Right lobe of liver (tissue), 6 donors: ENCODE measurements at regions not wholly inside any gene's neighbourhood (a gene's known extent, or its start where the extent isn't known, plus 50 kb on each side); places are given as distances from the start of the nearest gene placed in this dataset.

Source experiments
- ATAC-seq, 4 donors: fragments of 200-7000 bp; cut with Tn5 transposase; one replicate each; pipeline ENCODE4 v1.9.1; 2020; ENCODE audit warnings: mild to moderate bottlenecking in 4 of 4, moderate library complexity in 4 of 4
- DNase-seq, 3 donors: peaks; one replicate each; pipeline ENCODE4 v3.0.0-alpha.2; 2020
- H3K27ac ChIP-seq, 3 donors: fragments of 200-600 bp; one replicate each; pipeline ENCODE4 v1.8.0; 2022
- H3K27me3 ChIP-seq, 2 donors: fragments of 200-600 bp; one replicate each; pipeline ENCODE4 v1.8.0; 2022
- H3K36me3 ChIP-seq, 4 donors: fragments of 200-600 bp; sonication (generic) in 1 of 4; one replicate each; pipeline versions ENCODE4 v1.5.1 to v1.8.0; 2017 to 2022; ENCODE audit warnings: control low read depth in 1 of 4
- H3K4me1 ChIP-seq, 4 donors: fragments of 200-600 bp; sonication (generic) in 1 of 4; one replicate each; pipeline versions ENCODE4 v1.5.1 to v1.8.0; 2017 to 2022; ENCODE audit warnings: control low read depth in 1 of 4
- H3K4me3 ChIP-seq, 3 donors: fragments of 200-600 bp; one replicate each; pipeline ENCODE4 v1.8.0; 2022
- H3K9me3 ChIP-seq, 4 donors: fragments of 200-600 bp; sonication (generic) in 1 of 4; one replicate each; pipeline versions ENCODE4 v1.5.1 to v1.8.0; 2017 to 2022; ENCODE audit warnings: control low read depth in 1 of 4
- POLR2A ChIP-seq: fragments of 450-650 bp; IDR thresholded peaks from one replicate; pipeline ENCODE4 v1.6.1; 2017; ENCODE audit warnings: antibody characterized with exemption, mild to moderate bottlenecking
- WGBS: methylation state at CpG from one replicate; pipeline ENCODE4 v1.1.6; 2018; ENCODE audit warnings: low coverage, low lambda C conversion rate; ENCODE audit not compliant: insufficient coverage; ENCODE audit errors: missing lambda C conversion rate; 5-methylcytosine and 5-hydroxymethylcytosine counted together
- intact Hi-C, 2 donors: fragments of 100-400 bp; cut with DNase I; formaldehyde crosslinking; loops; one replicate each; pipeline versions ENCODE4 v1.11.2 to v1.14.1; 2022
- TF ChIP-seq, protein P1 (sequence below), 4 donors: fragments of 200-600 bp in 3 of 4; fragments of 450-650 bp in 1 of 4; IDR thresholded peaks; one replicate each; pipeline versions ENCODE4 v1.5.1 to v1.8.0; 2016 to 2022; ENCODE audit warnings: antibody characterized with exemption in 4 of 4, mild to moderate bottlenecking in 2 of 4
- donor health status: DM: no; HTN: yes; CAD: no.
- donor health status: DM: no; HTN: no; CAD: no.
- donor health status: DM: no; HTN: no; CAD: no.
- donor health status: DM: no; HTN: yes; CAD: no.
- donor health status: DM: no; HTN: yes; CAD: no.

DNA sequence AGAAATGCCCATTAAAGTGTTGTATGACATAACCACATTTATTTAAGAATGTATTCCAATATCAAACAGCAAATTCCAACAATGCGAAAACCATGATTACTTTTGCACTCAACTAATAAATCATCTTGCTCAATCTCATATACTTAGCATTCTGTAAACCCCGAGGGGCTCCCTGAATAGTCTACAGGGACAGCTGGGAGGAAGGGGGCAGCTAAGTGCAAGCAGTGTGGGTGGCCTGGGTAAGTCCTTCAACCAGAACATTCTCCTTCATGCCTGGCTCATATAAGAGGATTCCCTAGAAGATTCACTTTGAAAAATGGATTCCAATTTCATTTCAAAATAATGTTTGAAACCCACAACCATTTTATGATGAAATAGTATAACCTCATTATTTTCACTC, 355.5 kb downstream of the CDC14C start:
- no peaks in the 10 kb centered on the region for H3K27me3 ChIP-seq
- DNase-seq, result no peak
- WGBS, result 45% methylated on average over 2 of the region's 2 CpGs

DNA sequence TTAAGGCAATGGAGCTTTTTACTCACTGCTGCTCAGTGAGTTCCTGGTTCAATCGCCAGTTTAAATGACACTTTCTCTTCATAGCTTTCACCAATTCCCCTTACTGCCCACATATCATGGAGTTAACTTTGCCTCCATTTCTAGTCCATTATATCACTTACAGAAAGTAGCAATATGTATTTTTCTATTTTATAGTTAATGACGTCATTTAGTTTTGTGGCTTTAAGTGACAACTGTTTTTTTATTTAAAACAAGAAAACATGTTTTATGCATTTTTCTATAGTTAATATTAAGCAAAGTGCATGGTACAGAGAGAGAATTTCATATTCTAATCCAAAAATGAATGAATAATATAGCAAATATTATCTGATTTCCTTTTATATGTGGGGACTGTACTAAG, 363.3 kb downstream of the CDC14C start:
- H3K27me3 ChIP-seq, result no peaks in the 10 kb centered on the region
- H3K4me3 ChIP-seq, result no peak overlapping the region
- 51% methylated on average over 2 of the region's 2 CpGs for WGBS
- H3K9me3 ChIP-seq, result no peaks in the 10 kb centered on the region
- intact Hi-C loops, result no loop called here
- DNase-seq (no peak), ATAC-seq (no peak)
- no peaks in the 10 kb centered on the region for H3K36me3 ChIP-seq
- H3K27ac ChIP-seq, result no peak overlapping the region
- no peaks in the 10 kb centered on the region for H3K4me1 ChIP-seq
- TF ChIP-seq, protein P1, sequence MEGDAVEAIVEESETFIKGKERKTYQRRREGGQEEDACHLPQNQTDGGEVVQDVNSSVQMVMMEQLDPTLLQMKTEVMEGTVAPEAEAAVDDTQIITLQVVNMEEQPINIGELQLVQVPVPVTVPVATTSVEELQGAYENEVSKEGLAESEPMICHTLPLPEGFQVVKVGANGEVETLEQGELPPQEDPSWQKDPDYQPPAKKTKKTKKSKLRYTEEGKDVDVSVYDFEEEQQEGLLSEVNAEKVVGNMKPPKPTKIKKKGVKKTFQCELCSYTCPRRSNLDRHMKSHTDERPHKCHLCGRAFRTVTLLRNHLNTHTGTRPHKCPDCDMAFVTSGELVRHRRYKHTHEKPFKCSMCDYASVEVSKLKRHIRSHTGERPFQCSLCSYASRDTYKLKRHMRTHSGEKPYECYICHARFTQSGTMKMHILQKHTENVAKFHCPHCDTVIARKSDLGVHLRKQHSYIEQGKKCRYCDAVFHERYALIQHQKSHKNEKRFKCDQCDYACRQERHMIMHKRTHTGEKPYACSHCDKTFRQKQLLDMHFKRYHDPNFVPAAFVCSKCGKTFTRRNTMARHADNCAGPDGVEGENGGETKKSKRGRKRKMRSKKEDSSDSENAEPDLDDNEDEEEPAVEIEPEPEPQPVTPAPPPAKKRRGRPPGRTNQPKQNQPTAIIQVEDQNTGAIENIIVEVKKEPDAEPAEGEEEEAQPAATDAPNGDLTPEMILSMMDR (IDR thresholded peaks at IDR 0.05), result no peak
- TF ChIP-seq POLR2A, result no peak

More for the DNA sequence above, 355.5 kb downstream of the CDC14C start:
- intact Hi-C loops, result no loop called here
- Histone ChIP-seq H3K27ac (no peak overlapping the region), H3K36me3 (no peaks in the 10 kb centered on the region), H3K4me3 (no peak overlapping the region), H3K4me1 (no peaks in the 10 kb centered on the region), H3K9me3 (no peaks in the 10 kb centered on the region)
- no peak for ATAC-seq
- no peak for TF ChIP-seq POLR2A
- TF ChIP-seq, protein P1 (IDR thresholded peaks at IDR 0.05), result no peak

DNA sequence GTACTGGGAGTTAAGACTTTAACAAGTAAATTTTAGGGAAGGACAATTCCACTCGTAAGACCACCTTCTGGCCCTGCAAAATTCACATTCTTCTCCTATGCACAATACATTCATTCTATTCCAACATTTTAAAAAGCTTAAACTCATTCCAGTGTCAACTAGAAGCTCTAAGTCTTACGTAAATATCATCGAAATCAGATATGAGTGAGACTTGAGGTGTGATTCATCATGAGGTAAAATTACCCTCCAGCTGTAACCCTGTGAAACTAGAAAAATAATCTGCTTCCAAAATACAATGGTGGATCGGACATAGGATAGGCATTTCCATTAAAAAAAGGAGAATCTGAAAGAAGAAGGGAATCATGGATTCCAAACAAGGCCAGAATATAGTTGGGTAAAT, 370.3 kb downstream of the CDC14C start:
- ATAC-seq (no peak), DNase-seq (no peak)
- no peaks in the 10 kb centered on the region for H3K27me3 ChIP-seq
- no peak overlapping the region for H3K27ac ChIP-seq
- intact Hi-C loops, result no loop called here
- WGBS, result 63% methylated on average over 4 of the region's 4 CpGs
- no peak overlapping the region for H3K4me3 ChIP-seq
- H3K36me3 ChIP-seq, result no peaks in the 10 kb centered on the region
- no peaks in the 10 kb centered on the region for H3K4me1 ChIP-seq
- H3K9me3 ChIP-seq, result no peaks in the 10 kb centered on the region
- no peak for TF ChIP-seq POLR2A
- TF ChIP-seq, protein P1 (IDR thresholded peaks at IDR 0.05), result no peak

DNA sequence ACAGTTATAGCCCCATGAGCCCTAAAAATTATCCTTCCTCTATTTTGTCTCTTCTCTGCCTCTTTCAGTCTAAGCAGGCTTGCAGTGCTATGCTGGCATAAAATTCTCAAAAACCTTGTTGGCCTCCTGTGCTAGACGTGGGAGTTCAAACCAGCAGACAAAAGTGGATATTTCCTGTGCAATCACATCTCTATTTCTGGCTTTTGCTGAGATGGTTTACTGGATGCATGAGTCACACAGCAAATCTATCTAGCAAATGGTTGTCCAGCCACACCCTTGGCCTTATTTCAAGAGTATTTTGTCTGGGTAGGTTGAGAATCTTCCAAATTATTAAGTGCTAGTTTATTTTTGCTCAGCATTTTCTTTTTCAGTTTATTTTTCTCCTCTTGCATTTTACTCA, 370.8 kb downstream of the CDC14C start:
- ATAC-seq, result no peak

More for the DNA sequence above, 370.8 kb downstream of the CDC14C start:
- Histone ChIP-seq H3K4me1 (no peaks in the 10 kb centered on the region), H3K9me3 (no peaks in the 10 kb centered on the region), H3K27ac (no peak overlapping the region), H3K27me3 (no peaks in the 10 kb centered on the region), H3K36me3 (no peaks in the 10 kb centered on the region), H3K4me3 (no peak overlapping the region)
- DNase-seq, result no peak
- TF ChIP-seq POLR2A, result no peak
- TF ChIP-seq, protein P1 (IDR thresholded peaks at IDR 0.05), result no peak
- WGBS, result 12% methylated on average over 1 of the region's 1 CpG
- intact Hi-C loops, result no loop called here
